Breast epithelium (tissue), 4 donors: ENCODE measurements at regions not wholly inside any gene's neighbourhood (a gene's known extent, or its start where the extent isn't known, plus 50 kb on each side); places are given as distances from the start of the nearest gene placed in this dataset.

Experiments
- DNase-seq, 2 donors: peaks; one replicate each; pipeline ENCODE4 v3.0.0-alpha.2; 2019; ENCODE audit warnings: low spot score in 2 of 2
- H3K27ac ChIP-seq, 2 donors: fragments of 200-600 bp; sonication (generic) in 1 of 2; one replicate each; pipeline ENCODE4 v1.5.1; 2016 to 2019; ENCODE audit warnings: mild to moderate bottlenecking in 1 of 2
- H3K27me3 ChIP-seq, 2 donors: fragments of 200-600 bp; sonication (generic) in 1 of 2; one replicate each; pipeline versions ENCODE4 v1.5.1 to v1.6.0; 2017 to 2019; ENCODE audit warnings: control low read depth in 1 of 2, mild to moderate bottlenecking in 1 of 2
- H3K36me3 ChIP-seq: fragments of 200-600 bp; one replicate; pipeline ENCODE4 v1.5.1; 2019
- H3K4me1 ChIP-seq, 2 donors: fragments of 200-600 bp; sonication (generic); one replicate each; pipeline ENCODE4 v1.5.1; 2016 to 2019; ENCODE audit warnings: control low read depth in 1 of 2
- H3K4me3 ChIP-seq, 3 donors: fragments of 200-600 bp; sonication (generic); 1 replicate in 2 of 3; 2 replicates in 1 of 3; pipeline ENCODE4 v1.5.1; 2016 to 2019; ENCODE audit warnings: mild to moderate bottlenecking in 3 of 3, moderate library complexity in 2 of 3
- H3K9me3 ChIP-seq, 2 donors: fragments of 200-600 bp; sonication (generic) in 1 of 2; one replicate each; pipeline ENCODE4 v1.5.1; 2016 to 2019; ENCODE audit warnings: control low read depth in 1 of 2
- CTCF ChIP-seq, 3 donors: fragments of 450-650 bp; IDR thresholded peaks; one replicate each; pipeline ENCODE4 v1.5.1; 2016 to 2017; ENCODE audit warnings: antibody characterized with exemption in 3 of 3, mild to moderate bottlenecking in 3 of 3, moderate library complexity in 3 of 3
- POLR2A ChIP-seq: fragments of 450-650 bp; IDR thresholded peaks from one replicate; pipeline ENCODE4 v1.6.1; 2016; ENCODE audit warnings: antibody characterized with exemption, mild to moderate bottlenecking, moderate library complexity
- POLR2AphosphoS5 ChIP-seq, 3 donors: sonication (generic); formaldehyde crosslinking; IDR thresholded peaks; one replicate each; pipeline ENCODE4 v1.6.1; 2017; ENCODE audit warnings: antibody characterized with exemption in 3 of 3
- intact Hi-C: fragments of 100-400 bp; cut with DNase I; formaldehyde crosslinking; loops from one replicate; pipeline ENCODE4 v1.15.1; 2023; ENCODE audit warnings: low total_unique reads

GRCh38 chr21:35414507-35415139 is 365.5 kb upstream of the RUNX1 start:
- H3K36me3 ChIP-seq, result no peaks in the 10 kb centered on the region
- no peak overlapping the region for H3K27ac ChIP-seq
- no peak for DNase-seq
- intact Hi-C loops, result no loop called here
- H3K4me1 ChIP-seq, result no peaks in the 10 kb centered on the region
- TF ChIP-seq POLR2AphosphoS5 (IDR thresholded peaks at IDR 0.05), result no peak
- TF ChIP-seq POLR2A, result no peak
- TF ChIP-seq CTCF (IDR thresholded peaks at IDR 0.05), result no peak
- no peaks in the 10 kb centered on the region for H3K27me3 ChIP-seq
- no peaks in the 10 kb centered on the region for H3K9me3 ChIP-seq
- no peak overlapping the region for H3K4me3 ChIP-seq

- Histone ChIP-seq H3K27me3 (no peaks in the 10 kb centered on the region), H3K27ac (no peak overlapping the region), H3K36me3 (no peaks in the 10 kb centered on the region), H3K4me3 (no peak overlapping the region), H3K4me1 (no peaks in the 10 kb centered on the region), H3K9me3 (no peaks in the 10 kb centered on the region)
- no peak for TF ChIP-seq CTCF (IDR thresholded peaks at IDR 0.05)
- no peak for TF ChIP-seq POLR2AphosphoS5 (IDR thresholded peaks at IDR 0.05)
- TF ChIP-seq POLR2A, result no peak
- intact Hi-C loops, result no loop called here
- DNase-seq, result no peak
Observed at GRCh38 chr21:35414056-35414455, 365.0 kb upstream of the RUNX1 start.

- H3K27ac ChIP-seq, result no peak overlapping the region
- H3K27me3 ChIP-seq, result no peaks in the 10 kb centered on the region
- no peaks in the 10 kb centered on the region for H3K36me3 ChIP-seq
- no peak for DNase-seq
- TF ChIP-seq POLR2A (no peak), POLR2AphosphoS5 (IDR thresholded peaks at IDR 0.05) (no peak)
- H3K4me3 ChIP-seq, result no peak overlapping the region
- intact Hi-C loops, result no loop called here
- H3K9me3 ChIP-seq, result no peaks in the 10 kb centered on the region
- H3K4me1 ChIP-seq, result no peaks in the 10 kb centered on the region
Observed at GRCh38 chr21:35412231-35412630, 363.1 kb upstream of the RUNX1 start.

- H3K36me3 ChIP-seq, result no peaks in the 10 kb centered on the region
- H3K27ac ChIP-seq, result no peak overlapping the region
- no peak for DNase-seq
- no peaks in the 10 kb centered on the region for H3K9me3 ChIP-seq
- intact Hi-C loops, result no loop called here
- H3K4me3 ChIP-seq, result no peak overlapping the region
- H3K4me1 ChIP-seq, result no peaks in the 10 kb centered on the region
- H3K27me3 ChIP-seq, result no peaks in the 10 kb centered on the region
- TF ChIP-seq POLR2A (no peak), POLR2AphosphoS5 (IDR thresholded peaks at IDR 0.05) (no peak), CTCF (IDR thresholded peaks at IDR 0.05) (no peak)
Observed at GRCh38 chr21:35411434-35411833, 362.3 kb upstream of the RUNX1 start.

- Histone ChIP-seq H3K9me3 (no peaks in the 10 kb centered on the region), H3K27ac (no peak overlapping the region), H3K36me3 (no peaks in the 10 kb centered on the region), H3K4me1 (no peaks in the 10 kb centered on the region), H3K27me3 (no peaks in the 10 kb centered on the region), H3K4me3 (no peak overlapping the region)
- no peak for TF ChIP-seq CTCF (IDR thresholded peaks at IDR 0.05)
- TF ChIP-seq POLR2AphosphoS5 (IDR thresholded peaks at IDR 0.05), result no peak
- TF ChIP-seq POLR2A, result no peak
- intact Hi-C loops, result no loop called here
- no peak for DNase-seq
Observed at GRCh38 chr21:35410656-35411055, 361.6 kb upstream of the RUNX1 start.

- Histone ChIP-seq H3K4me3 (no peak overlapping the region), H3K27ac (no peak overlapping the region), H3K9me3 (no peaks in the 10 kb centered on the region), H3K27me3 (no peaks in the 10 kb centered on the region), H3K4me1 (no peaks in the 10 kb centered on the region), H3K36me3 (no peaks in the 10 kb centered on the region)
- intact Hi-C loops, result no loop called here
- no peak for DNase-seq
- TF ChIP-seq POLR2A, result no peak
- TF ChIP-seq CTCF (IDR thresholded peaks at IDR 0.05), result no peak
- TF ChIP-seq POLR2AphosphoS5 (IDR thresholded peaks at IDR 0.05), result no peak
Observed at GRCh38 chr21:35410123-35410522, 361.0 kb upstream of the RUNX1 start.
